Neural progenitor cell (in vitro differentiated cells): ENCODE measurements at regions not wholly inside any gene's neighbourhood (a gene's known extent, or its start where the extent isn't known, plus 50 kb on each side); places are given as distances from the start of the nearest gene placed in this dataset.

Experiments used
- CTCF ChIP-seq: fragments of 200-600 bp; sonication (generic); IDR thresholded peaks from 2 replicates; pipeline ENCODE4 v1.5.1; 2017; ENCODE audit warnings: antibody characterized with exemption, mild to moderate bottlenecking
- EZH2 ChIP-seq: fragments of 200-600 bp; sonication (generic); IDR thresholded peaks from 2 replicates; pipeline ENCODE4 v1.6.1; 2017; ENCODE audit warnings: antibody characterized with exemption, mild to moderate bottlenecking, moderate library complexity

- TF ChIP-seq CTCF (no peak), EZH2 (no peak)
These were observed 261.8 kb upstream of the ARX start for GRCh38 chrX:25277574-25277973.
